HG02938 (cell line): ENCODE measurements at regions not wholly inside any gene's neighbourhood (a gene's known extent, or its start where the extent isn't known, plus 50 kb on each side); places are given as distances from the start of the nearest gene placed in this dataset.

Source experiments
- ATAC-seq: cut with Tn5 transposase; IDR thresholded peaks from one replicate; pipeline ENCODE4 v1.9.1; 2021; ENCODE audit warnings: mild to moderate bottlenecking, moderate library complexity; ENCODE audit not compliant: unreplicated experiment

GRCh38 chr2:165033402-165033801 lies 78.1 kb upstream of the SLC38A11 start:
- no peak for ATAC-seq

GRCh38 chr2:165032559-165032958 lies 77.2 kb upstream of the SLC38A11 start:
- no peak for ATAC-seq

GRCh38 chr2:165024199-165024598 lies 68.9 kb upstream of the SLC38A11 start:
- ATAC-seq = no peak

- no peak for ATAC-seq
These were observed 67.5 kb upstream of the SLC38A11 start for GRCh38 chr2:165022781-165023180.

GRCh38 chr2:165017966-165018596 lies 62.8 kb upstream of the SLC38A11 start:
- ATAC-seq = no peak

- ATAC-seq = peak; percentile 67
These were observed 61.6 kb upstream of the SLC38A11 start for GRCh38 chr2:165016772-165017411.

- ATAC-seq = peak; percentile 80
These were observed 59.8 kb upstream of the SLC38A11 start for GRCh38 chr2:165015052-165015642.

- ATAC-seq = peak; percentile 44
These were observed 58.8 kb upstream of the SLC38A11 start for GRCh38 chr2:165013944-165014619.

- ATAC-seq = no peak
These were observed 55.9 kb upstream of the SLC38A11 start for GRCh38 chr2:165011199-165011598.

- ATAC-seq = no peak
These were observed 55.2 kb upstream of the SLC38A11 start for GRCh38 chr2:165010556-165010955.

GRCh38 chr2:165009466-165009865 lies 54.1 kb upstream of the SLC38A11 start:
- ATAC-seq = no peak

- no peak for ATAC-seq
These were observed 53.5 kb upstream of the SLC38A11 start for GRCh38 chr2:165008730-165009315.

- ATAC-seq = no peak
These were observed 51.9 kb upstream of the SLC38A11 start for GRCh38 chr2:165007161-165007744.
